SJCRH30 (cell line): ENCODE measurements at regions not wholly inside any gene's neighbourhood (a gene's known extent, or its start where the extent isn't known, plus 50 kb on each side); places are given as distances from the start of the nearest gene placed in this dataset.
"Not testable (repeated sequence)": the region's sequence is repeated elsewhere in the genome, so short reads cannot be mapped to it uniquely, and the experiment has no call there.

Source experiments
- DNase-seq, 2 experiments: peaks; one replicate each; pipeline ENCODE4 v3.0.0-alpha.2; 2015 to 2020
- H3K27ac ChIP-seq: fragments of 250-450 bp; sonication (Bioruptor Pico); 2 replicates; pipeline ENCODE4 v1.5.1; 2020; ENCODE audit warnings: mild to moderate bottlenecking, moderate library complexity
- H3K27me3 ChIP-seq: fragments of 250-450 bp; sonication (Bioruptor Pico); 2 replicates; pipeline ENCODE4 v1.5.1; 2020; ENCODE audit warnings: mild to moderate bottlenecking, moderate library complexity
- H3K36me3 ChIP-seq: fragments of 250-450 bp; sonication (Bioruptor Pico); 2 replicates; pipeline ENCODE4 v1.5.1; 2020; ENCODE audit warnings: mild to moderate bottlenecking, moderate library complexity
- H3K4me1 ChIP-seq: fragments of 250-450 bp; sonication (Bioruptor Pico); 2 replicates; pipeline ENCODE4 v1.5.1; 2020; ENCODE audit warnings: mild to moderate bottlenecking, moderate library complexity
- H3K4me3 ChIP-seq: fragments of 250-450 bp; sonication (Bioruptor Pico); 2 replicates; pipeline ENCODE4 v1.5.1; 2020; ENCODE audit warnings: mild to moderate bottlenecking, moderate library complexity
- H3K9me3 ChIP-seq: fragments of 250-450 bp; sonication (Bioruptor Pico); replicated peaks from 2 replicates; pipeline ENCODE4 v1.5.1; 2020; ENCODE audit warnings: mild to moderate bottlenecking, moderate library complexity

DNA sequence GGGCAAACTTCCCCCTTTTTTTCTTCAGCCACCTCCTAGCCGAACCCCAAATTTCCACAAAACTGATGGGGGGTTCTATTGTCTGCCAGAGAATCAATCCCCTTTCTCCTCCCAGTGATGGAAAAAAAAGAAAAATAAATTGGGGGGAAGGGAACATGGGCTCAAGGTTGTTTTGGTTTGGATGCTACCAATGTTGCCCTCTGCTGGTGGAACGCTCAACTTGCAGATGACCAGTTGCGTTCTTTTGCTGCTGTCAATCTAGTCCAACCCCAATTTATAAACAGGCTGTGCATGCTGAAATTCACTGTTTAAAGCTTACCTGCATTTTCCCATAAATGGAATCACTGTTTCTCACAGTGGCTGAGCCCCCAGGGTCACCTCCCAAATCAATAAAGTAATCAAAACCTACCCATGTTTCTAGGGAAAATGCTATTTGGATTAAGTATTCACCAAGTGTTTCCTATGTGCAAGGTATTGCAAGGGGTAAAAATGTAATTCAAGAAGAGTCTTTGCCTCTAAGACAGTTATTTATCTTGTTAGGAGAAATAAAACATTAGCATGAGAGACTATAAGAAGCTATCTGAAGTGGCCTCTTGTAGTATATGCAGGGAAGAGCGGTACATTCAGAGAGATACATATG, 116.7 kb upstream of the TMEM164 start:
- no peak overlapping the region for H3K27ac ChIP-seq
- no peak overlapping the region for H3K4me3 ChIP-seq
- no peaks in the 10 kb centered on the region for H3K27me3 ChIP-seq
- DNase-seq = peak; percentile 16 to 52
- no peaks in the 10 kb centered on the region for H3K4me1 ChIP-seq
- no peaks in the 10 kb centered on the region for H3K9me3 ChIP-seq
- H3K36me3 ChIP-seq = no peaks in the 10 kb centered on the region

DNA sequence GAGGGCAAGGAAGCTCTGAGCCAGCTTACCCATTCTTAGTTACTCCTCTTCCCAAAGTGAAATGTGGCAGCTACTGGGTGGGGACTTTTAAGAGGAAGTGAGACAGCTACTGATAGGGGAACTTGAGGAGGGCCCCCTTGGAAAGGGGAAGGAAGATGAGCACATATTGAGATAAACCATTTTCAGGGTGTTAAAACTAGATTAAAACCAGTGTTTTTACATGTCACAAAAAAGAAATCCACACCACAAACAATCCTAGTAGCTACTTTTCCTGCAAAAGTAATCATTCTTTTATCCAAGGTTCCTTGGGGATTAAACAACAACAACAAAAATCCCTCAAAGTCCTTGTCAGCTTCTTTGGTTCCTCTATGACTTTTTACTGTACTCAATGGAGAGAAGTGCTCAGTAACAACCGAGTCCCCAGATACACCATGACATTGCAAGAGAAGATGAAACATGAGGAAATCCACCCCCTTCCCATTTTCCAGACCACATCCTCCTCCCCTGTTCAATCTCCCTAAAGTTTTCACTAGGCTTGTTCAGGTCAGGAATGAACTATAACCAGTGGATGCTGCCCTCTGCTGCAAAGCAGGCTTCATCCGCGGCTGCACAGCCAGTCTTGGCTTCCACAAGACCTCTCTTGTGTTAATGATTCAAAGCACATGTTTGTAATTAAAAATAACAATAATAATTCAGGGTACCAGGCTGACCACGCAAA, 113.5 kb upstream of the TMEM164 start:
- H3K9me3 ChIP-seq = no peaks in the 10 kb centered on the region
- H3K4me1 ChIP-seq = no peaks in the 10 kb centered on the region
- no peak overlapping the region for H3K27ac ChIP-seq
- H3K36me3 ChIP-seq = no peaks in the 10 kb centered on the region
- H3K27me3 ChIP-seq = no peaks in the 10 kb centered on the region
- no peak for DNase-seq
- no peak overlapping the region for H3K4me3 ChIP-seq

DNA sequence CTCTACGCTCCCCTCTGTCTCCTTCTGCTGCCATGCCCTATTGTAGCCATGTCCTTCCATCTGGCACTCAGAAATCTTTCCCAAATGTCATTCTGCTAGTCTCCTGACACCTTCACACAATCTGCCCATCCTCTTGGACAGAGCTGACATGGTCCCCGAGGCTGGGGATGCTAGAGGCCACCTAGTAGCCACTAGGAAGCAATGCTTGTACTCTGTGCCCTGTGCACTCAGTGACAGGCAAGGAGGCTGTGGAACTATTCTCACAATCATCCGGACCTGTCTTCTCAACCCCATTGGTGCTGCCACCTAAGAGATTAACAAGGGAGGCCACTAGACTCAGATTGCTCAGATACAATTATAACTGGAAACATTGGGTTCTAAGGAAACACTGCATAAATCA, 112.6 kb upstream of the TMEM164 start:
- no peak overlapping the region for H3K4me3 ChIP-seq
- H3K27ac ChIP-seq = no peak overlapping the region
- H3K9me3 ChIP-seq = no peaks in the 10 kb centered on the region
- no peaks in the 10 kb centered on the region for H3K27me3 ChIP-seq
- no peak for DNase-seq
- no peaks in the 10 kb centered on the region for H3K4me1 ChIP-seq
- no peaks in the 10 kb centered on the region for H3K36me3 ChIP-seq

DNA sequence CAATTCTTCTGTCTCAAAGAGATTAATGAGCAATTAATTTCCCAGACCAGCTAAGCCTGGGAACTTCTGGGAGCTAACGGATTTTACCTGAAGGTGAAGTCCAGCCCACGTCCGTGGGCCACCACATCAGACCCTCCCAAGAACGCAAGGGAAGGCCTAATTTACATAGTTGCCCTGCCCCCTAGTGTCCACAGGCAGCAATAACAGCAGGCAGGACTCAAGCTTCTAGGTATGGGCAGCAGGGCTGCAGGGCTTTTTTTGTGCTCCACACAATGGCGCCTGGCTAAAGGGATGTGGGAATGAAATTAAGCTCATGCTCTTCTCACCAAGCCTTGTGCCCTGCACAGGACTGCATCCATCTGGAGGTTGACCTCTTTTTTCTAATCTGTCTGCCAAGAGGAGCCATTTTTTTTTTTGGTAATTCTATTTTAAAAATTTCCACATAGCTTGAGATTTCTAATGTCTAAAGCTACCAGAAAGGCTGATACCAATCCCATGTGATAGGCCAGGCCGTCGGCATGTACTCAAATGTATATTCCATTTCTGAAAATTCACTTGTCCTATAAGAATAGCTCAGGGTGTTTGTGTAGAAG, 111.9 kb upstream of the TMEM164 start:
- H3K9me3 ChIP-seq = no peaks in the 10 kb centered on the region
- no peaks in the 10 kb centered on the region for H3K4me1 ChIP-seq
- DNase-seq = peak; percentile 40 to 74
- no peaks in the 10 kb centered on the region for H3K36me3 ChIP-seq
- no peak overlapping the region for H3K27ac ChIP-seq
- no peak overlapping the region for H3K4me3 ChIP-seq
- no peaks in the 10 kb centered on the region for H3K27me3 ChIP-seq

DNA sequence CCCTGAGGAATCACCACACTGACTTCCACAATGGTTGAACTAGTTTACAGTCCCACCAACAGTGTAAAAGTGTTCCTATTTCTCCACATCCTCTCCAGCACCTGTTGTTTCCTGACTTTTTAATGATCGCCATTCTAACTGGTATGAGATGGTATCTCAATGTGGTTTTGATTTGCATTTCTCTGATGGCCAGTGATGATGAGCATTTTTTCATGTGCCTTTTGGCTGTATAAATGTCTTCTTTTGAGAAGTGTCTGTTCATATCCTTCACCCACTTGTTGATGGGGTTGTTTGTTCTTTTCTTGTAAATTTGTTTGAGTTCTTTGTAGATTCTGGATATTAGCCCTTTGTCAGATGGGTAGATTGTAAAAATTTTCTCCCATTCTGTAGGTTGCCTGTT, 106.9 kb upstream of the TMEM164 start:
- not testable (repeated sequence) for H3K36me3 ChIP-seq, H3K4me3 ChIP-seq, H3K9me3 ChIP-seq, DNase-seq, H3K27ac ChIP-seq, H3K27me3 ChIP-seq, H3K4me1 ChIP-seq

DNA sequence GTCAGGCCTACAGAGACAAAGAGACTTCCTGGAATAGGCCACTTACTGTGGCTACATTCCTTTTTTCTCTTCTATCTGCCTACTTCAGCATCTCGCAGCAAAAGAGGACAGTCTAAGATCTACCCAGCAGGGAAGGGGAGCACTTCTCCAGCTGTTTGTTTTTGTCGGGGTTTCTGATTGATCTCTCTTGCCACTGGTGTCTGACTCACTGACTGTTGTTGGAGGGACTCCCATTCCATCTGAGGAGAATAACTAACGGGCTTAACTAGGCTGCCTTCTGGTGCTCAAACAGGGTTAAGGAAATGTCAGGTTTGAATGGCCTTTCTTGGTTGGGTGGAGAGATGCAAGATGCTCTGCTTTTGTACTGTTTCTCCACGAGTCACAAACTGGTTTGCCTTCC, 100.2 kb upstream of the TMEM164 start:
- H3K4me1 ChIP-seq = no peaks in the 10 kb centered on the region
- no peak overlapping the region for H3K4me3 ChIP-seq
- no peaks in the 10 kb centered on the region for H3K9me3 ChIP-seq
- H3K27me3 ChIP-seq = no peaks in the 10 kb centered on the region
- no peak overlapping the region for H3K27ac ChIP-seq
- no peak for DNase-seq
- H3K36me3 ChIP-seq = no peaks in the 10 kb centered on the region

DNA sequence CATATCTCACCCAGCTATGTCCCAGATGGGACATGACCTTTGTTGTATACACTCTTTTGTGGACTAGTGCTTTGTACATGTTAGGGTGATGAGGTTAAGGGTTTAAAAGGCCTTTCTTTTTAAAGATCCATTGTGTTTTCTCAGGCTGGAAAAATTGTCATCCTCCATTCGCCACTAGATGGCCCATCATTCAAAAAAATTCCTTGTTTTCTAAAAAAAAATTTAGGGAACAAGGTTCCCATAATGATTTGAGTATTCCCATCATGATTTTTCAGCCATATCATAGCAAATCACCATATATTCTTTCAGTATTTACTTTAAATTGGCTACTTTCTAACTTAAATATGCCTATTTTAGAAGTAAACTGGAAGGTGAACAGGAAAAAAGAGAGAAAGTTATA, 91.9 kb upstream of the TMEM164 start:
- H3K9me3 ChIP-seq = no peaks in the 10 kb centered on the region
- no peak overlapping the region for H3K27ac ChIP-seq
- H3K36me3 ChIP-seq = no peaks in the 10 kb centered on the region
- no peaks in the 10 kb centered on the region for H3K4me1 ChIP-seq
- H3K4me3 ChIP-seq = no peak overlapping the region
- DNase-seq = peak in 1 of 2 experiments; percentile 11
- H3K27me3 ChIP-seq = no peaks in the 10 kb centered on the region

DNA sequence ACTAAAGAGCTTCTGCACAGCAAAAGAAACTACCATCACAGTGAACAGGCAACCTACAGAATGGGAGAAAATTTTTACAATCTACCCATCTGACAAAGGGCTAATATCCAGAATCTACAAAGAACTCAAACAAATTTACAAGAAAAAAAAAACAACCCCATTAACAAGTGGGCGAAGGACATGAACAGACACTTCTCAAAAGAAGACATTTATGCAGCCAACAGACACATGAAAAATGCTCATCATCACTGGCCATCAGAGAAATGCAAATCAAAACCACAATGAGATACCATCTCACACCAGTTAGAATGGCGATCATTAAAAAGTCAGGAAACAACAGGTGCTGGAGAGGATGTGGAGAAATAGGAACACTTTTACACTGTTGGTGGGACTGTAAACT, 89.9 kb upstream of the TMEM164 start:
- H3K9me3 ChIP-seq = not testable (repeated sequence)

DNA sequence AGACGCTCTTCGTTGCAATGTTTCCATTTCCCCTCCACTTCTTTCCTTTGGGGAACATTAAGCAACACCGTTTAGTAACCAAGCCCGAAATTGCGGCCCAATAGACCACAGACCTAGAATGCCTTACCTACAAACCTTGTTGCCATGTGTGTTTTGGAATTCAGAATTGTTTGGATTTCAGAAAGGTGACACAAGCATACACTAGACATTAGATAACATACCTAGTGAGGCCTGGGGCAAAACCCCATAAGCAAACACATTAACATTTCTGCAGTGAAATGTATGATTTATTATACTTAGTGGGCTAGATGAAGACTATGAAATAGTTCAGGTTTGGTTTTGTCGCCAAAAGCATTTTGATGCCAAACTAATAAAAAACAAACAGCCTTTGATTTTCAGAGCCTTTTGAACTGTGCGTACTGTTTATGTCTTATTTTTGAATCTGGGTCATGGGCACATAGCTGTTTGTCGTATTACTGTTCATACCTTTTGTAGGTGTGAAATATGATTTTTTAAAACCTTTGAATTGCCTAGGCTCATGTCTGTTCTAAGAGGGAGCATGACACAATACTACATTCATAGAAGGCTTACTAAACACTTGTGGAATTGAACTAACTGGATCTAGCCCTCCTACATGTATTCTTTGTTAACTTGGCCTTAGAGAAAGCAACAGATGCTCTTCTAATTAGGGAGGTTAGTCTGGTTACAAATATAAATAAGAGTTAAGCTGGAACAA, 88.6 kb upstream of the TMEM164 start:
- no peak for DNase-seq
- H3K27ac ChIP-seq = no peak overlapping the region
- H3K4me3 ChIP-seq = no peak overlapping the region

More for the DNA sequence above, 89.9 kb upstream of the TMEM164 start:
- not testable (repeated sequence) for DNase-seq, H3K27me3 ChIP-seq, H3K4me3 ChIP-seq, H3K36me3 ChIP-seq, H3K27ac ChIP-seq, H3K4me1 ChIP-seq

DNA sequence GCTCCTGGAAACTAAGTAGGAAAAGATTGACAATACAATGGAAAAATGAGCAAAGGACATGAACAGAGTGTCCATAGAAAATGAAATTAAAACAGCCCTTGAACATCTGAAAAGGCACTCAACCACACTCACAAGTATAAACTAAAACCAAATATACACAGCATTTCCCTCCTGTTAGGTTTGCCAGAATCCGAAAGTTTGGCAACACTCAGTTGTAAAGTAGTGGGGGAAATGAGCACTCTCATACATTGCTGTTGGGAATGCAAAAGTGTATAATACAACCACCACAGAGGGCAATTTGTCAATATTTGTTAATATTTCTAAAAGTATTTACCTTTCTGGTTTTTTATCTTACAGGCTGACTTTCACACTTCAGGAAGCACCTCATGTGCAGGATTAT, 84.2 kb upstream of the TMEM164 start:
- Histone ChIP-seq H3K9me3 (no peaks in the 10 kb centered on the region), H3K4me1 (no peaks in the 10 kb centered on the region), H3K27me3 (no peaks in the 10 kb centered on the region), H3K4me3 (no peak overlapping the region), H3K27ac (no peak overlapping the region), H3K36me3 (no peaks in the 10 kb centered on the region)
- DNase-seq = no peak

More for the DNA sequence above, 88.6 kb upstream of the TMEM164 start:
- Histone ChIP-seq H3K36me3 (no peaks in the 10 kb centered on the region), H3K4me1 (no peaks in the 10 kb centered on the region), H3K27me3 (no peaks in the 10 kb centered on the region), H3K9me3 (no peaks in the 10 kb centered on the region)

DNA sequence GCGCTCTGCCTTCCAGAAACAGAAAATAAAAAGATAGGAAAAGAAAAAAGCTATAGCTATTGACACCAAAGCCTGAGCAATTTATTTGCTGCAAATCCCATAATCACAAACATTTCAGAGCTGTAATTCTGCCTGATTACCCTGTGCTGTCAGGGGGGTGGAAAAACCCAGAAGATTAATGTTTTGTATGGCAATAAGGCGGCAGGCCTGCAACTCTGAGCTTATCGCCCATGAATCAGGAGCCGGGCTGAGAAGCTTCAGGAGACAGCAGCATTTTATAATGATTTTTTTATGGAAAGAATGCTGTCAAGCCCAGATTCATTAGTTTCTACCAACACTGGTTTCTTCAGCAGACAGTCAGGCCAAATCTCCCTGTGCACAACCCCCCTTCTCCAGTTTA, 82.6 kb upstream of the TMEM164 start:
- no peaks in the 10 kb centered on the region for H3K36me3 ChIP-seq
- no peak overlapping the region for H3K4me3 ChIP-seq
- H3K9me3 ChIP-seq = no peaks in the 10 kb centered on the region
- H3K27me3 ChIP-seq = no peaks in the 10 kb centered on the region
- no peak for DNase-seq
- H3K4me1 ChIP-seq = no peaks in the 10 kb centered on the region
- H3K27ac ChIP-seq = no peak overlapping the region

DNA sequence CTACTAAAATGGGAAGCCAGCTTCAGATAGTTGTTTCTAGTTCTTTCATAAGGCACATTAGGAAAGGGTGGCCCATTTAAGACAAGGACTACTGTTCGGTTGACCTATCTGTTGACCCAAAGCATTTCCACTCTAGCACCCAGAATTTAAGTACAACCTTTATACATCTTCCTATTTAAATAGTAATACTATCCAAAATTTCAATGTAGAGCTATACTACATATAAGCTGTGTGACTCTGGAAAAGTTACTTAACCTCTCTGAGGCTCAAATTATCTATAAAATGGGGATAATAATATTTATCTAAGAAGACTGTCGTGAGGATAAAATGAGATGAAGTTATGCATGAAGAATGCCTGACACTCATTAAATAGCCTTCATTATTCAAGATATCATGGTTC, 82.0 kb upstream of the TMEM164 start:
- no peak for DNase-seq
- Histone ChIP-seq H3K4me3 (no peak overlapping the region), H3K9me3 (no peaks in the 10 kb centered on the region), H3K27me3 (no peaks in the 10 kb centered on the region), H3K36me3 (no peaks in the 10 kb centered on the region), H3K4me1 (no peaks in the 10 kb centered on the region), H3K27ac (no peak overlapping the region)

DNA sequence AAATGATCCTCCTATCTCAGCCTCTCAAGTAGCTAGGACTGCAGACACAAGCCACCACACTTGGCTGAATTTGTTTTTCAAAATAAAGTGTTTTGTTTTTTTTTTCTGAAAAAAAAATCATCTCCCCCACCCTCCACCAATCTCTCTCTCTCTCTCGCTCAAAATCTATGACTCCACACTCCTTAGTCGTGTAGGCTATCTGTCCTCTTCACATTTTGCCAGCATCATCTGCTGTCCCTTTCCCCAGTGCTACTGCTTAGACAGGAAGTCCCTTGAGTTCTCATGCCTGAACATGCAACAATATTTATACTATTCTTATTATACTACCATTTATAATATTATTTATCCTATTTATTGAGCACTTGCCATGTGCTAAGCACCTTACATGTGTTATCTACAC, 80.7 kb upstream of the TMEM164 start:
- H3K4me3 ChIP-seq = no peak overlapping the region
- H3K27me3 ChIP-seq = no peaks in the 10 kb centered on the region
- H3K27ac ChIP-seq = no peak overlapping the region
- no peaks in the 10 kb centered on the region for H3K4me1 ChIP-seq
- H3K9me3 ChIP-seq = no peaks in the 10 kb centered on the region
- H3K36me3 ChIP-seq = no peaks in the 10 kb centered on the region
- DNase-seq = no peak

DNA sequence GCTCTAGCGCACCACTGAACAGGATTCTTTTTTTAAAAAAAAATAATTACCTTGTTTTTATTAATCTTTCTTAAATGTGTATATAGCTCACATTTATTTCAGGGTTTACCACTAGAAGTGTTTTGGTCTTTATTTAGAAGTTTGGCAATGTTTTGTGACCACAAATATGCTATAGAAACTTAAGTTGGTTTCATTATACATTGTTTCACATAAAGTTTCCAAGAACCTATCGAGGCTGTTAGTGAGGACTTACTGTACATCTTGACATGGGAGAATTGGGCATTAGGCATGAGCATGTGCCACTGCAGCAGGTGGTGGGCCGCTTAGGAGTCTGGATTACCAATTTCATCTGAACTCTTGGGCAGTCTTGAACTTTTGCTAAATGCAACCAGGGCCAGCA, 77.9 kb upstream of the TMEM164 start:
- H3K9me3 ChIP-seq, H3K27ac ChIP-seq, H3K27me3 ChIP-seq, H3K4me3 ChIP-seq, H3K4me1 ChIP-seq, H3K36me3 ChIP-seq, DNase-seq: not testable (repeated sequence)

DNA sequence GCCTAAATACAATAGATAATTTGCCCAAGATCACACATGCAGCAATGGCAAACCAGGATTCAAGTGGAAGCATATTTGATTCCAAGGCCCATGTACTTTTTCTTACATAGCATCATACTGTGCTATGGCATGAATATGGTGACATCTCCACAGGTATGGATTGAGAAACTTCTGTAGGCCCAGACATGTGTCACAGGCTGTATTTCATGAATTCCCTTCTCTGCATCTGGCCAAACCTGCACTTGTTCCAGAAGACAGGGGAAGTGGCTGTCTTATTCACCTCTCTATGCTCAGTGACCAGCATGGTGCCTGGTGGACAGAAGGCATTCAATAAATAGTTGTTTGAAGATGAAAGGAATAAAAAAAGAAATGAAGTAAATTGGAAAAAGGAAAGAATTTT, 77.3 kb upstream of the TMEM164 start:
- no peaks in the 10 kb centered on the region for H3K27me3 ChIP-seq
- no peak for DNase-seq
- H3K36me3 ChIP-seq = no peaks in the 10 kb centered on the region
- H3K27ac ChIP-seq = no peak overlapping the region
- no peaks in the 10 kb centered on the region for H3K4me1 ChIP-seq
- no peak overlapping the region for H3K4me3 ChIP-seq
- no peaks in the 10 kb centered on the region for H3K9me3 ChIP-seq
